ENCODE measurements at regions not wholly inside any gene's neighbourhood (a gene's known extent, or its start where the extent isn't known, plus 50 kb on each side); places are given as distances from the start of the nearest gene placed in this dataset.

DNA sequence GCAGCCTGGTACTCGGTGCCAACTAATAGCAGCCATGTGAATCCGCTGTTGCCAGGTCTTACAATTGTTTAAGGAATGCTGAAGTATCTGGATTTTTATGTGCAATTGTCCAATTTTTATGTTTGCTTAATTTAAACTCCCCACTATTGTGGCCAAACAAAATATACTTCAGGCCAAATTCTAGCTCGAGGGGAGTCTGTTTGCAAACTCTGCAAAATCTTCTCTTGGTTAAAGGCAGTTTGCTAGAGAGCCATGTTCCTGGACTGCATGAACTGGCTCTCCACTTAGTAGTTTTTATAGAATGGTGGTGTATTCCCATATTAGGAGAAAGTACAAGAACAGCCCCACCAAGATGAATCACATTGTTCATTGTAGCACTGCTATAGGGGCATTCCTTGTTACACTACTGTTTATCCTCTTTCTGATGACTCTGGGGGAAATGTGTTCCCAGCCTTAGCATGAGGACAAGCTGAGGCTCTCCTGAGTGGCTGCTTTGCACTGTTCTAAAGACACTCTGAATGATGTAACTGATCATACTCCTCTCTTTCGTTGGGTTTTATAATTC is 178.0 kb upstream of the GLI3 start:
- no peak for DNase-seq

DNA sequence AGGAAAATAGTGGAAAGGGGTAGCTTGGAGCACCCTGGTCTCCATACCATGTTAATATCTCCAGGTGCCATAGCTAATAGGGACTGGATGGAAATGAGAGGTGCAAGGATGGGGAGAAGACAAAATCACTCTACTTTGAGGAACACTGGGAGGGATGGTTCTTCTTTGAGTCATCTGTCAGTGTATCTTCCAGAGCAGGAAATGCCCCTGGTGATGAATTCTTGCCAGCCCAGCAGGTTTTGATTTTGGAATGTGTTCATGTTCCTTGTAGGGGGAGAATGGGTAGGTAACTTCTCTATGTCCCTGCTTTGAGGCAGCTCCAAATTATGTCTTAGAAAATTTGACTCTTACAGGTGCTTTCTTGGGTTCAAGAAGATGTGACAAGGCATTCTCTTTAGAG is 177.0 kb upstream of the GLI3 start:
- no peak for DNase-seq

DNA sequence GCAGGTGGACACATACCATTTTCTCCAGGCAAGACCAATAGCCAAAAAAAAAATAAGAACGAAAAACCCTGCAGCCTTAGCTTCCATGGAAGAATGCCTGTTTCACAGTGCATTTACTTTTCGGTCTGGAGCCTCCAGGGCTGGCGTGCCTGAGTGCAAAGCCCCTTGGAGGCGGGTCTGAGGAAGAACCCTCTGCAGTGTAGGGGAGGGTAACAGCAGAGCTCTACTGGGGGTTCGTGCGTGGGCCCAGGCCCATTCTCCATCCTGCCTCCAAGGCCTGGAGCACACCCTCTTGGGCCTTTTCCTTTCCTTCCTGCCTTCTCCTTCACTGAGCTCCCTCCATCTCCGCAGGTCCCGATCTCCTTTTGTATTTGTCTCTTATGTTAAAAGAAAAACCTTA is 172.3 kb upstream of the GLI3 start:
- no peak for DNase-seq

DNA sequence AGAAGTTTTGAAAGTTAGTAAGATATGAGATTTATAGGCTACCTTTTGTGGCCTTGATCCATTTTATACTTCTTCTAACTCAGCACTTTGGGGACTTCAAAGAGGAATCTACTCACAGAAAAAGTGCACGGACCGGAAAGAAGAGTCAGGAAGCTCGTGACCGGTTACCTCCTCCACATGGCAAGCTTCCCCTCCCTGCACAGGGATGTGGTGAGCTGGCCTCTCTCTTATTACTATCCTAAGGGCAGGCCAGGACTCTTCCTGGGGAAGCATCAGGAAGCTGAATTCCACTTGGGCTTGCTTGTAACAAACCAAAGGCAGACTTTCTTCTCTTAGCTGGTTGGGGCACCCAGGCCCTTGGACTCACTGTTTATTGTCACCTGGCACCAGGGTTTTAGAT is 170.8 kb upstream of the GLI3 start:
- no peak for DNase-seq

DNA sequence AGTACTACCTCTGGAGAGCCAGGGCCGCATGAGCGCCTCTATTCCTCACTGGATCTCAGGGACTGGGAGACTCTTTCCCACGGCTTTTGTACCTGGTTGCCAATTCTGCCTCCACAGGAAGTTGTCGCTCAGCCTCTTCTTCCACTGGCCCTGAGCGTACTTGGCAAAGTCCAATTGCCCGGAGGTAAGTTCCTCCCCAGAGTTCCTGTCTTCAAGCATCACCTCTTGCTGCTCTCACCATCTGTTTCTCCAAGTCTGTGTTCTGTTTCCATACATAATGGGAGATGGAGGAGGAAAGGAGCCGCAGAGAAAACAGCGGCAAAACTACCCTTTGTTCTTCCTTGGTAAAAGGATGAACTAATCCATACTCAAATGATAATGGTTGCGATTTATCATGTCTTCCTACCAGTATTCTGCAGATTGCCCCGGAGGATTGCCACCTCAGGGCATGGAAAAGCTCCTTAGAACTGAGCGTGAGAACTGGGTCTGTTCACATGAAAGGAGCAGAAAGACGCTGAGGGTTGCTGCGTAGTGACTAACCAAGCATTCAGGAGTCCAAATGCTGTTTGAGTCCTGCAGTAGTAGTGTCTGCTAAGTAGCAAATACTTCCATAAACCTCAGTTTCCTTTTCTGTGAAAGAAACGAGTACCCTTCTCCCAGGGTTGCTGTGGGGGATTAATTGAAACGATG is 170.2 kb upstream of the GLI3 start:
- DNase-seq, result no peak

DNA sequence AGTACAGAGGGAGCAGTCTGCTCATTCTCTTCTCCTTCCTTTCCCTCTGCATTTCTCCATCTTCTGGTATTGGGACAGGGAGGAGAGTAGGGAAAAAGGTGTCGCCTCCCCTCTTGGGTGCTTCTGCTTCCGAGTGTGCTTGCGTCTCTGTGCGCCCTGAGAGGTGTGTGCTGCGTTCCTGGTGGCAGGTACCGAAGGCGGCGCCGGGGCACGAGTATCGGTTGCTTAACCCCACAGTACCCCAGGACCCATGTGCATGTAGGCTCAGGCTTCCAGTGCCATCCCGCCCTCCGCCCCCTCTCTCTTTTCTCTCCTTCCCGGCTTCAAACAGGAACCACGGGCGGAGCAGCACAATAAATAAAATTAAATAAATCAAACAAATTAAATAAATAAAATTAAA is 169.3 kb upstream of the GLI3 start:
- DNase-seq, result no peak

DNA sequence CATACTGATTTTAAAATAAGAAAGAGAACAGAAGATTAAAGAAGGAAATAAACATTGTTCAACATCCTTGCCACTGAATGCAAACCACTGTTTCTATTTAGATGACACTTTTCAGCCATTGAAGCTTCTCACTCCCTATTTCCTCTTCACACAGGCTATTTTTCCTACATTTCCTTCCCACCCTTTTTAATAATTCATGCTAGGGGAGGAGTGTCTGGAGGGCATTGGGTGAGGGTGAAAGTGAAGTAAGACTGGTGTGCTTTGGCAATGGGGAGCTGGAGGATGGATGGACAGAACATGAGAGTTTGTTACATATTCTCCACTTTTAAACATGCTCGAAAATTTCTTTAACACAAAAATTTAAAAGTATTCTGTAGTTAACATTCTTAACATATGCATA is 168.8 kb upstream of the GLI3 start:
- DNase-seq, result no peak

DNA sequence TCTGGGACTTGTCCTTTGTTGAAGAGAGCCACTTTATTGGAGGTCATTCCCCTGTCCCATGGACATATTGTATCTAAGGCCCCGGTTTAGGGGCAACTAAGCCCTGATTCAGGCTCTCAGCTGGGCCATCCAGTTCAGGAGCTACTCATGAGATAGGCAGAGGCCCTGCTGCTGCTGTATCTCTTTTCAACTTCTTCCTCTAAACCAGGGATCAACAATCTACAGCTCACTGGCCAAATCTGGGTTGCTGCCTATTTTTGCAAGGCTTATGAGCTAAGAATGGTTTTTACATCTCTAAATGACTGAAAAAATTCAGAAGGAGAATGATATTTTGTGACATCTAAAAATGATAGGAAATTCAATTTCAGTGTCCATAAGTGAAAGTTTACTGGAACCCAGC is 166.8 kb upstream of the GLI3 start:
- no peak for DNase-seq

DNA sequence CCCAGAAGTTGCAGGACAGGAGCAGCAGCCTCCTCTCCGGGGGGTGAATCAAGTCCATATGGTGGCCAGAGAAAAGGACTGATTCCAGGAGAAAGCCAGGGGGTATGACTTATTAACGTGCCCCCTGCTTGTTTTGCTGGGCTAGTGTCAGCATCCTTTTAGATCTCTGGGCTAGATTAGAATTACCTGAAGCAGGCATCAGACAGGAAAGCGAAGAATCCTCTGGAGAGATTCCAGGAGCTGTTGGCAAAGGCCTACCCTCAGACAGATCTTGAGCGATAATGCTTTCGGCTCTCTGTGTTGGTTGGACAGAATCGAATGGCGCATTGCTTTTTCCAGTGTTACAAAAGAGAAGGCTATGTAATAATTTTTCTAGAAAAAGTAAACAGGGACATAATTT is 164.0 kb upstream of the GLI3 start:
- no peak for DNase-seq

DNA sequence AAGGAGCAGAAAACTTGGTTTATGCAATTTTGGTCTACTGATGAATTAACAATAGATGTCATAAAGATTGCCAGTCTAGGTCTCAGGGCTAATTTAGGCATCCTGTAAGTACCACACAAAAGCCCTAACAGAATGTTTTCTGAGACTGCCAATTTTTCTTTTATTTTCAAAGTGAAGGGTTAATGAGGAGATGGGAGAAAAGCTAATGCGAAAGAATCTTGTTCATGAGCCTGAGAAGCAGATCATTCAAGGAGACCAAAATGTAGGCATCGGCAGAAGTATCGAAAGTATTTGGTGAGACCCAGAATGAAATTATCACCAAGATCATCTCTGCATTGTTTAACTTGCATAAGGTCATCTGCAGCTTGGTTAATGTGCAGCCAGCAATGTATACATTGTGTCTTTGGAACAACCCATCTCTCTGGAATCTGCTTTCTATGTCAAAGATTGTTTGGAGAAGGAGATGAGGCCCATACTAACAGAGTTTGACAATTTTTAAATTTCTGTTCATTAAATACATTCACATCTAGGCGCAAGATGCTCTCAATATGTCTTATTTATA is 163.3 kb upstream of the GLI3 start:
- no peak for DNase-seq

DNA sequence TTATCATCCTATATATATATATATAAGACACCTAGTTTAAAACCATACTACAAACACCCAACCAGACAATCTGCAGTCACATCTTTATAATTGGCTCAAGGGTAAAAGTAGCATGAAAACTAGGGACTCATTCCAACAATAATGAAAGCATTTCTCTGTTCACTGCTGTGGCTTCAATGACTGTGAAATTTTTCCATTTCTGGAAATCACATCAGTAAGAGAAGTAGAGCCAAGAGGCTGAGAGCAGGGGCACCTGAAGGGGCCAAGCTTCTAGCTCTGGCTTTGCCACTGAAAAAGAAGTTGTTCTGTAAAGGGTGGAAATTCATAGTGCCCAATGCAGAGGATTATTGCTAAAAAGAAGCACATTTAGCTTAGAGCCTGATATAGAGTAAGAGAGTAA is 158.6 kb upstream of the GLI3 start:
- no peak for DNase-seq

DNA sequence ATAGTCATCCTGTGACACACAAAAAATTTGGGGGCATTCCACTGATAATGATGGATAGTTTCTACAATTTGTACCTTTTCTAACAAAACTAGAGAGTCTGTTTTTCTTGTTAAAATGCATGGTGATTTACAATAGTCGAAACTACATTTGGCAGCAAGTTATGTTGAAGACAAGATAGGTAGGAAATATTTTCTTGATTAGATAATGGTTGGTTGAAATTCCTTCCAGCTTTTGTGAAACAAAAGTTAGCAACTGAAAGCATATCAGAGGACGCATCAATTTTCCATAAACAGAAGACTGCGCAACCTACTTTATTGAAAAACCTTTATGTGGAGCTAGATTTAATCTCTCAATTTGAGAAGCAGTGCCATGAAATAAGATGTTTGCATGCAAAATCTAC is 155.8 kb upstream of the GLI3 start:
- no peak for DNase-seq

DNA sequence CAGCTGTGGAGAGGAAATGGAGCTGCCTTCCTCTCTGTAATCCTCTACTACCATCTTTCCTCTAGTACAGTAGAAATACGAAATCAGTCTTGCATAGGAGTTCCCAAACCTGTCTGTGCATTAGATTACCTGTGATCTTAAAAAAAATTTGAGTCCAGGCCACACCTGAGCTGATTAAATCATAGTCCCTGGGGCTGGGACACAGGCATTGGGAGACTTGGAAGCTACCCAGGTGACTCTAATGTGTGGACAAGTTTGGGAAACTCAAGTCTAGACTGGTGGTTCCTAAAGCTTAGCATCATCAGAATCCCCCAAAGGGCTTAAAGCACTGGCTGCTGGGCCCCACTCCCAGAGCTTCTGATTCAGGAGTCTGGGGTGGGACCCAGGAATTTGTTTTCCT is 152.7 kb upstream of the GLI3 start:
- DNase-seq, result no peak

DNA sequence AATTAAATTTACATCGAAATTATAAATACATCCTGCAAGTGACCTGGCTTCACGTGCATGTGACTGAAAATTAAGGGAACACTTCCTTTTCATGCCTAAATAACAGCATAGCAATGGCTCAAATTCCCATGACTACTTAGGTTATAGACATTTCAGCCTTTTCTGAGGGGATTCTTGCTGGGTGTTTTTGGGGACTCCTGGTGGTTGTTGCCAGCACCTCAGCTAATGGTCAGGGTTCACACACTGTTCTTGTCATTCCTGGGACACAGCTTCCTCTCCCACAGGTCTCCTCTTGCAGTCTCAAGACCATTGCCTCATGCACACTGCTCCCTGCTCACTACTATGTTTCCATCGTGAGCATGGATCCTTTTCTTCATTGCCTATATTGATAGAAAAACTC is 148.9 kb upstream of the GLI3 start:
- peak; percentile 9 for DNase-seq

DNA sequence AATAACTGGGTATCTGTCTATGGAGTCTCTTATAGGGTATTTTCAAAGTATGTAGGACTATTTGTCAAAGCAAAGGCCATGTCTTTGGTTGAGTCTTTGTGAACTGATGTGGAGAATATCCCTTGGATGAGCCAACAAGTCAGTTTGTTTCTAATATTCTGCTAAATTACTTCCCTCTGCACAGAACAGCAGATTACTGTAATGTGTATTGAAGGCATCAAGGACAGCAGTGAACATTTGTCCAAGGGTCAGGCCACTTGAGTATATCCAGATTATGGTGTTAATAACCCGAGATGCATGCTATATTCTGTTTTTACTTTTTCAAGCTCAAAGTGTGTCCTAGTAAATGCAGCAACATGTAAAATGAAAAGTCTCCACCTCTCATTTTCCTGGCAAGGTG is 144.2 kb upstream of the GLI3 start:
- DNase-seq, result no peak

DNA sequence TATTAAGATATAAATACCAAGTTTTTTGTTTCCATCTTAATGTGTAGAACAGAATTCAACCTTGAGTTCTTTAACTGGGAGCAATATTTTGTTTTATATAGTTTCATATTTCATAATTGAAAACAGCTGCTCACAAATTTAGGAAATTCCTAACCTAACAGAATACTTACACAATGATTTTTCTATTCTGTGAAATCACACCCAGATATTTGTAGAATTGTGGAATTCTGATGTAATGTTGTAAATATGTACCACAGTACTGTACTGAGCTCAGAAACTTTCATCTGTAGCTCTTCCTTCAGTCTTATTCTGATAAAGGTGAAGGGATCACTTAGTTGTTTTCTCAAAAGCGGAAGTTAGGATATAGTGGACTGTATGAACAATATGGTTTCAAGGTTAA is 143.4 kb upstream of the GLI3 start:
- no peak for DNase-seq

DNA sequence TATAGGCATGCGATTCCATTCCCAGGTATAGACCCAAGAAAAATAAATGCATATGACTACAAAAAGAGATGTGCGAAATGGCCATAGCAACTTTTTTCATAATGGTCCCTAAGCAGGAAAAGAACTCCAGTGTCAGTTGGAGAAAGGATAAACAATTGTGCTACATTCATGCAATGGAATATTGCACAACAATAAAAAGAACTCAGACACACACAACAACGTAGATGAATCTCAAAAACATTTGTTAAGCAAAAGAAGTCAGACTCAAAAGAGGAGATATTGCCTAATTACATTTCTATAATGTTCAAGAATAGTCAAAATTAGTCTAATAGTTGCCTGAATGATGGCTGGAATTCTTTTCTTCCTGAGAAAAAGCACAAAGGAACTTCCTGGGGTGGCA is 141.1 kb upstream of the GLI3 start:
- DNase-seq, result no peak

DNA sequence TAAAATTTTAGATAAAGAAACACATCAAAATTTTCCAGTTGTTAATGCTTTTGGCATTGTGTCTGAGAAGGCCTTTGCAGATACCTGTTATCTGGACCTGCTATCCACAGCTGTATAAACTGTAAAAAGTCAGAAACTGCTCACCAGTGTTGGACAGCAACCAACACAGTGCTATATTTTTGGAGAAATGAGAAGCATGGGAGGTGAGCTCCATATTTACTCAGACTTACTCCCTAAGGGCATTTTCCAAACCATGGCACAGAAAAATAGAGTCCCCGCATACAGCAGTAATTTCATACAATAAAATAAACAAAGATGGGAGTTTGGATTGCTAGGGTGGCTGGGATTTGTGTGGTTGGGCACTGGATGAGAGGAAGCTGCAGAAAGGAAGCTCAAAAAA is 136.3 kb upstream of the GLI3 start:
- DNase-seq, result no peak

DNA sequence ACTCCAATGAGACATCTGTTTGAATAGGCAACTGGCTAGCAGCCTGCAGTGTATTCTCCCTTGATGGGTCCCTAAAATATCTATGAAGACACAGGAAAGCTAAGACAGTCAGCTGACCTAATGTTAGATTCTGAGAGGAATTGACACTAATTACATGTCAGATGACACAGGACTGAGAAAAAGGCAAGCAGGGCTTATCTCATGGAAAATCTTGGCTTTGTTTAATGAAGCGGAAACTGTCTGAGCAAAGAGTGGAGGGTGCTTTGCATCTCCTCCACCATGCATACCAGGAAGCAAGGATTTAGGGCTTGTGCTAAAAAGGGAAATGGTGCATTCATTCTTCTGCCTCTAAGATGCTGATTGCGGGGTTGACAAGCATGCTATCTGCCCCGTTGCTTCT is 135.5 kb upstream of the GLI3 start:
- no peak for DNase-seq

DNA sequence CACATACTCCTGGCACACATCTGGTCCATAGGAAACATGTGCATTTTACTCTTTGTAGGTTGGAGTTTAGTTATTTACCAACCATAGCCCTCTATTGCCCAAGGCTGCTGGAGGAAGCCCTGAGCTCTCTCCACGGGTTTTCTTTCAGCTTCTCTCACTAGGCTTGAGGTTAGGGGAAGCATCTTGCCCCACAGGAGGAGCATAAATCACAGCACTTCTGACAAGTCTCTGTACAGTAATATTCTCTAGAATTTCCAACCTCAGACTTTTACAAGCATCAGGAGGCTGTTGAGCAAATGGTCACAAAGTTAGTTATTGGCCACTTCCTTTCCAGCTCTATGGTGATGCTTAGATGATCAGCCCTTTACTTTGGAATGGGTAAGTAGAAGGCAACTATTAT is 122.9 kb upstream of the GLI3 start:
- no peak for DNase-seq

DNA sequence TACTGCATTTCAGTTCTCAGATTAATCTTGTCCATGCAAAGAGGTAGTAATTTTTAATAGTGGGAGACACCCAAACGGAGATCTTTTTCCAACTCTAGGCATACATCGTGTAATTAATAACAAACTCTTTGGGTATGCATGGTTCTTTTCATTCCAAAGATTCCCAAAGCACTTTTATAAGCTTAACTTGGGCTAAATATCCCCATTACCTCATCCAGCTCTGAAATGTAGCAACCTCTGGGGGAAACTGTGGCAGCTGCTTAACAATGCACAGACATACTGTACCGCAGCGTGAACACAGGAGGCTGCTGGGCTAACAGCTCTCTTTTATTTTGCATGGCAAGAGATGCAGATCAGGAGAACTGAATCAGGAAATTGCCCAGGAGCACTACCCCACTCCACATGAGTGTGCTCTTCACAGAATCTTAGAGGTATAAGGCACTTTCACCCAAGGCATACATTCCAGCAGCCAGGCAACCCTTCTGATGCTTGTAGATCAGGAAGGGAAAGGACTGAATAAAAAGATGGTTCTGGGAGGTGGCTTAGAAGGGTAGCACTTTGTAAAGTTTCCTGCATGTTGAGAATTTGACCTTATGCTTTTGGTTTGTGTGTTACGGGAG is 114.4 kb upstream of the GLI3 start:
- no peak for DNase-seq

DNA sequence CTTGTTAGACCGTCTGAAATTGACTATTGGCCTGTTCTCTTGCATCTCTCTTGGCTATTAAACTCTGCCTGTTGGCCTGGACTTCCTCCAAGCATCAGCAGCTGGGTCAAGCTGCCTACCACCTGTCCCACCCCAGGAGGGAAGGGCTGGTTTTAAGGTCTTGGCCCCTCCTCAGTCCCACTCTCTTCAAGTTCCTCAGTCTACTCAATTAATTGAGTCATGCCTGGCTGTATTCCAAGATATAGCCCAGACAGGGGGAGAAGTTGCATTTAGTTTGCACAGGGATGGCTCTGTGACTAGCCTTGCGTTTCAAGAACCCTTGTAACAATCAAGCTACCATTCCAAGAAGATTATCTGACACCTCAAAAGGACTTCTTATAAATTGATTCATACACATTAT is 113.8 kb upstream of the GLI3 start:
- DNase-seq, result no peak

DNA sequence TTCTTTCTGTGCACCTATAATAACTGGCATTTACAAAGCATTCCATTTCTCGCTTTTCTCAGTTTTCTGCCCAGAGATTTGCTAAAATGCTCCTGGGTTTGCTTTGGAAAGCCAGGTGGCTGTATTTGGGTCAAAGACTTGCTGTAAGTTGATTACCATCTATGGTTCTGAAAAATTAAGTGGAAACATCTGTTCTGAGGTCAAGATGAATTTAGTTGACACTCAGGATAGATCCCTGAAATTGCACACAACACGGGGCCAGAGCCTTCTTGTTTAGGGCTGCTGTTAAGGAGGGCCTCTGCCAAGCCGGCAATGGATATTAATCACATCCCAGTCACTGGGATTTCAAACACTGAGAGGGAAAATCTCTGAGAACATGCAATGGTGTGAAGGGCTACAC is 111.6 kb upstream of the GLI3 start:
- no peak for DNase-seq

DNA sequence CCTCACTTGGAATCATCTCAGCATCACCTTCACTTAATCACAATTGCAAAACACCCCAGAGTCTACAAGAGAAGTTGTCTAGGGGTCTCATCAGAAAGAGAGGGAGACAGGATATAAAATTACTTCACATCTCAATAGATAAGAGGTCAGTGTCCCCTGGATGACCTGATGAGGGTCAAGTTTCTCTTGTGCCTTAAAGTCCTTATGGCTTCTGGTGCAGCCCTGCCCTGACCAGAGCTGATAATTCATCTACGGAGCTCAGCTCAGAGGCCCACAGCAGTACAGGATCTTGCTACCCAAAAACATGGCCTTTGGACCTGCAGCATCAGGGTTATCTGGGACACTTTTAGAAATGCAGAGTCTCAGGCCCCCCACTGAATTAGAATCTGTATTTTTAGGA is 111.1 kb upstream of the GLI3 start:
- DNase-seq, result no peak

DNA sequence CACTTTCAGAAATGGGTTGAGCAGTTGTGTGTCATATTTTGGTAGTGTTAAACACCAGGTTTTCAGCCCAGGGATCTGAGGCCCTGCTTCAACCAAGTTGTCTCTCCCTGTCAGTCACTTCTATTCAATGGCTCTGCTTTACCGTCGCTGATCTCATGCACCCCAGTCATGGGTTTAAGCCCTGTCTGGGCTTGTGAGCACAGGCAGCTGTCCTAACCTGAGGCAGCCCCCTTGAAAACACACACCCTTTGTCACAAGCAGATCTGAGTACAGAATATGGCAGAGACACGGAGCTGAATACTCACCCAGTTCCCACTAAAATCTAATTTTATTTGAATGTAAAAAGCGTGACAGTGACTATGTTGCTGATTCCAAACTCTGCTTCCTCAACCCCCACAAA is 110.6 kb upstream of the GLI3 start:
- no peak for DNase-seq
